ENCODE measurements at regions not wholly inside any gene's neighbourhood (a gene's known extent, or its start where the extent isn't known, plus 50 kb on each side); places are given as distances from the start of the nearest gene placed in this dataset.

DNA sequence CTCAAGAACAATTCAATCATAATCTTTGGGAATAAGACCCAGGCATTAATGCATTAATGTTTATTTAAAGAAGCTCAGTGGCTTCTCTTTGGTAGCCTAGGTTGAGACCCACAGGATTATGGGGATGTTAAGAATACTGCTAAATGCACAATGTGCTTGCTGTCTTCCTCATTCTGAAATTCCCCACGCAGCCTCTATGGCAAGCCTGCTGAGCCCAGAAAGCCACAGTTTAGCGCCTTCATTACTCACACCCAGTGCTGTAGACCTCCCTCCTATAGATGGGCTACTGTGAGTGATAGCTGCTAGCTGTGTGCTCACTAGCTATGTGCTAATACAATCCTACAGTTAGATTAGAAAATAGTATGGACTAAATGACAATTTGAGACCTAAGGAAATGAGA lies 90.6 kb downstream of the TNFSF13B start:
- DNase-seq = no peak

DNA sequence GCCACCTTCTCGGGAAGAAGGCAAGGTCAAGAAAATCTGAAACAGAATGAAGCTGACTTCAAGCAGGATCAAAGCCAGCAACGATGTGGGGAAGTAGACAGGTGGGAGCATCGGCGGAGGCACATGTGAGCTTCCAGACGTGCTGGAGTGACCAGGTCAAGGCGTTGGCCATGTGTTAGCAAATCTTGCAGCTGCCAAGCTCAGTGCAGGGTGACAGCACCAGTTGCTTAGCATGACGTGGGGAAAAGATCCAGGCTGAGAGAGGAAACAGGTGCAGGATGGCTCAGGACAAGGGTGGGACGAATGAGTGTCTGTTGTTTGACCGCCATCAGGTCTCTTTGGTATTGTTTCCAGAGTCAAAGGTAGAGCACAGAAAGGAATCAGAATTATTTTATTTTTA lies 92.3 kb downstream of the TNFSF13B start:
- no peak for DNase-seq

DNA sequence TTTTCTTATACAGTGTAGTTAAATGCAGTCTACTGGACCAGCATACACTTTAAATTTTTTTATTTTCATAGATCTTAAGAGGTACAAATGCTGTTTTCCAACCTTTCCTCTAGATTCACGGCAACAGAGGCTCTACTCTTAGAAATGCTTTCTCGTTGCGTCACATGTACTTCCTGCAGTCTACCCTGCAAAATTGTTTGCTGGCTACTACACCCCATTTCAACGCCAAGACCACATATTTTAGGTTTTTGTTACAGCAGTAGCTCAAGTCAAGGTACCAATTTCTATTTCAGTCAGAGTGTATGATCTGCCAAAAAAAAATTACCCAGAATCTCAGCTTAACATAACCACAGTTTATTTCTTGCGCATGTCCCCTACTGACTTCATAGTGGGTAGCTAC lies 94.1 kb downstream of the TNFSF13B start:
- DNase-seq = no peak

DNA sequence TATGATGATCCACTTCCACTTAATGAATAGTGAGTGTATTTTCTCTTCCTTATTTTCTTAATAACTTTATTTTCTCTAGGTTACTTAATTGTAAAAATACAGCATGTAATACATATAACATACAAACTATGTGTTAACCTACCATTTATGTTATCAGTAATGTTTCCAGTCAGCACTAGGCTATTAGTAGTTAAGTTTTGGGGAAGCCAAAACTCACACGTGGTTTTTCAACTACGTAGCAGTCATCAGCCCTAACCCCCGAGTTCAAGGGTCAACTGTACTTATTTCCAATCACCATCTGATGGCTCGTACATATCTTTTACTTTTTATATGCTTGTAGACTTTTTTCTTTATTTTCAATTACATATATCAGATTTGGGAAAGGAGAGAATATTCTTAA lies 95.7 kb downstream of the TNFSF13B start:
- DNase-seq = no peak

DNA sequence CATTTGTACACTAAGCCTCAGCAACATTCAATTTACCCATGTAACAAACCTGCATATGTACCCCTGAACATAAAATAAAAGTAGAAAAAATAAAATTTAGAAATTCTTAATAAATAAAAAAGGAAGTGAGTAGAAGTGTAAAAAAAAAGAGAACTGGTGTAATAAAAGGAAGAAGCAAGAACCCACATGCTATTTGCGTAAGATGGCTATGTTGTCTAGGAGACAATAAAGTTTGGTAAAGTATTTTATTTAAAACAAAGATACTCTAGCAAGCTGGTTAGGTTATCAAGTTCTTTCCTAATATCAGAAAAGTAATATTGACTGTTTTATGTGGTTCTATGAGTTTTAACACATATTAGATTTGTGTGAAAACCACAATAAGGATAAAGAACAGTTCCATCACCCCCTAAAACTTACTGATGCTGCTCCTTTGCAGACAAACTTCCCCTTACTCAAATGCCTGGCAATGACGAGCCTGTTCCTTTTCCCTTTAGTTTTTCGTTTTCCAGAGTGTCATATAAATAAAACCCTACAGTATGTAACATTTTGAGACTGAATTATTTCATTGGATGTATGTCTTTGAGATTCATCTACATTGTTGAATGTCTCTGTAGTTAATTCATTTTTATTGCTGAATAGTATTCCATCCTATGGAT lies 98.9 kb downstream of the TNFSF13B start:
- DNase-seq = no peak

DNA sequence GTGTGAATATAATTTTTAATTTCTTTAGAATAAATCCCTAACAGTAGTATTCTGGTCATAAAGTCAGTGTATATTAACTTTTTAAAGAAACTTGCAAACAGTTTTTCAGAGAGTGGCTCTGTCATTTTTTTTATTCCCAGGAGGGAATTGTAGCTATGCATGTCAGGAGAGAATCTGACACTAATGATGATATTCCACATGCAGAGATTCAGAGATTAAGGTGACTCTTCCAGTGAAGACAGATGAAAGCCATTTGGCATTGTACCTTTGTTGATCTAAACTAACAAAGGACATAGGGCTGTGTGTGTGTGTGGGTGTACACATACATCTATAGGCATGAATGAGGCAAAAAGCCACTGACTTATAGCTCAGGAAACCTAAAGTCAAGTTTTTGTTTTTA lies 99.9 kb downstream of the TNFSF13B start:
- no peak for DNase-seq

DNA sequence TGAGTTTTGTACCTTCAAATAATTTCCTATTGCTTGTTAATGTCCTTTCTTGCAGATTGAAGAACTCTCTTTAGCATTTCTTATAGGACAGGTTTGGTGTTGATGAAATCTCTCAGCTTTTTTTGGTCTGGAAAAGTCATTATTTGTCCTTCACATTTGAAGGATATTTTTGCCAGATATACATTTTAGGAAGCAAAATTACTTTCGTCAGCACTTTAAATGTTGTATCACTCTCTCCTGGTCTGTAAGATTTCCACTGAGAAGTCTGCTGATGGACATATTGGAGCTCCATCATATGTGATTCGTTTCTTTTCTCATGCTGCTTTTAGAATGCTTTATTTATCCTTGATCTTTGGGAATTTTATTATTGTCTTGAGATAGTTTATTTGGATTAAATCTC lies 105.5 kb downstream of the TNFSF13B start:
- DNase-seq = no peak

DNA sequence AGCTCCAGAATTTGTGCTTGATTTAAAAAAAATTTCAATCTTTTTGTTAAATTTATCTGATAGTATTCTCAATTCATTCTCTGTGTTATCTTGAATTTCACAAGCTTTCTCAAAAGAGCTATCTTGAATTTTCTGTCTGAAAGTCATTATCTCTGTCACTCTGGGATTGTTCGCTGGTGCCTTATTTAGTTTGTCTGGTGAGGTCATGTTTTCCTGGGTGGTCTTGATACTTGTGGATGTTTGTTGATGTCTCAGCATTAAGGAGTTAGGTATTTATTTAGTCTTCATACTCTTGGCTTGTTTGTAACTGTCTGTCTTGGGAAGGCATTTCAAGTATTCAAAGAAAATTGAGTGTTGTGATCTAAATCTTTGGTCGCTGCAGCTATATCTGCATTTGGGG lies 106.3 kb downstream of the TNFSF13B start:
- no peak for DNase-seq

DNA sequence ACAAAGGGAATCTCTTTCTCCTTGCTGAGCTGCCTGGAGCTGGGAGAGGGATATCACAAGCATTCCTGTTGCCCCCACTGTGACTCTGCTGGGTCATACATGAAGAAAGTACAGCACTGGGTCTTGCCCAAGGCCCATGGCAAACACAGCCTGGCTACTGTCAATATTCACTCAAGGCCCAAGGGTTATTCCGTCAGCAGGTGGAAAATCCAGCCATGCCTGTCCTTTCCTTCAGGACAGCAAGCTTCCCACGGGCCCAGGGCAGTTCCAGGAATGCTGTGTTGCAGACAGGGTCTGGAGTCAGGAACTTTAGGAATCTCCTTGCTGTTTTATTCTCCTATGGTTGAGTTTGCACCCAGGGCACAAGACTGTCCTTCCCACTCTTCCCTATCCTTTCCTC lies 106.8 kb downstream of the TNFSF13B start:
- no peak for DNase-seq

DNA sequence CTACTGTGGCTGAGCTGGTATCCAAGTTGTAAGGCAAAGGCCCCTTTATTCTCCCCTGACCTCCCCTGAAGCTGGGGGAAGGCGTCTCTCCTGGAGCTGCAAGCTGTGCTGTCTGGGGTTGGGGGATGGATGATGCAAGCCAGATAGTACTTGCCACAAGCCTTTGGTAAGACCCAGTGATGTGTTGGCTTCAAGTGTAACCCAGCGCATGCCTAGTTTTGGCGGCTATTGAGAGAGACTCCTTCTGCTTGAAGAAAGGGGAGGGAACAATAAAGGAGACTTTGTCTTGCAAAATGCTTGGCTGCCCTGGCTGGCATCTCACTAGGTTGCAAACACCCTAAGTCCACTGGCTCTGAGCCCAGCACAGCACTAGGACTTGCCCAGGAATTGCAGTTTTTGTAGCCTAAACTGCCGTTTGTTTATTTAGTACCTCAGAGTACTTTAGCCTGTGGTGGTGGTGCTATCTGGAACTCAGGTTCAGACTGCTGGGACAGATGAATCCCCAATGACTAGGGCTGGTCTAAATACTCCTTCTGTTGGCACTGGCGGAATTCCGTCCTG lies 108.2 kb downstream of the TNFSF13B start:
- no peak for DNase-seq

DNA sequence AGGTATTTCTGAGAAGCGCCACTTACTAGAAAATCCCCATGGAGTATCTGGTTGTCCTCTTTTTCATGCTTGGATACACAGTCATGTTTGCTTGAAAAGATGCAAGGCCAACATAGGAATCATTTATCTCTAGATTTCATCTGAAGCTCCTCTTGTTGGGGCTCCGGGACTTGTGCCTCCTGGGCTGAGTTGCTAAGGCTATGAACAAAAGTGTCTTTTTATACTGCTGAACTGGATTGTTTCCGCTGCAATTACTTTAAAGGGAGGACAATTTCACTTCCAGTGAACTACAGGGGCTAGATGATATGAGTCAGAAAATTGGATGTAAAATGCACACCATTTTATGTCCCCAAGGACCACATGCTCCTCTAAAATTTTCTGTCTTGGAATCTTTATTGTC lies 114.1 kb downstream of the TNFSF13B start:
- no peak for DNase-seq

DNA sequence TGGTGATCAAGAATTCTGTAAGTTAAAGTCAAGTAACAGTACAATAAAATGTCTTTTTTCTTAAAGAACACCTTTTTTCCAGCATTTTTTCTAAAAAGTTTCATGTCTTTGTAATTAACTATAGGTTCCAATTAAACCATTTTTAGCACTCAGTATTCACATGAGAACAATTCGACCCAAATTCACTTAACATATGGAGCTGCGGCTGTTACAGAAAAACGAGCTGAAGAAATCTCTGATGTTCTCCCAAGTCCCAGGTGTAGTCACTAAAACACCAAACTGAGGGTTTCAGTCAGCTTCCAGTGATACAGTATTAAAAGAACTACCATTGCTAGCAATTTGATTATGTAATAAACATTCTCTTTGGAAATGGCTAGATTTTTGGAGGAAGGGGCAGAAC lies 117.6 kb downstream of the TNFSF13B start:
- DNase-seq = no peak

DNA sequence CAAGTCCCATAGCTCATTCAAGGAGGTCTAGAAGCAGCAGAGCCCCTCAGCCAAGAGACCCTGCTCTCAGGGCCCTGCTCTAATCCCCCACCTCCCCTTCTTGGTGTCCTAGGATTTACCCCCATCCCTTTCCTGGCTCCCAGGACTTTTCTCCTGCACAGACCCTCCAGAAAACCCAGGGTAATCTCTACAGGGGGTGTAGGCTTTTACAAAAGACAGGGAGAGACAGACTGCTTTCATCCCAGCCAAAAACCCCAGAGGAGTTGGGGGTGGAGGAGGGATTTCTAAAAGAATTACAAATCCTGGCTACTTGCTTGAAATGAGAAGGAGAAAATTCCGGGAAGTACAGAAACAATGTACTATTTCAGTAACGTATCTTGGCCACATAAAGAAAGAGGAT lies 133.3 kb downstream of the TNFSF13B start:
- no peak for DNase-seq

DNA sequence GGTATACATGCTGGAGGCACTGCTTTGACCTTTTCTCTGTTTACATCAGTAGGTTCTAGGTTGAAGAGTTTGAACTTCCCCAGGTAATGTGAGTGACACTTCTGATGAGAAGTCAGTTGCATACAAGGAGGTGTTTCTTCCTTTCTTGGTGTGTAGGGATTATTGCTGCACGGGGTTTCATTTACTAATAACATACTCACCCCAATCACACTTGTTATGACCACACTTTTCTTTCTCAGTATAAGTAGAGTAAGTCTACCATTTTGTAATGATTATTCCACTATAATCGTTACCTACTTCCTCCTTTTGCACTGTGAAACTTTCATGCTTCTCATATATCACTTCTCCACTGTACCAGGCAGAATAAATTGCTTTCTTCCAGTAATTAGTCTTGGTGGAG lies 138.0 kb downstream of the TNFSF13B start:
- no peak for DNase-seq

DNA sequence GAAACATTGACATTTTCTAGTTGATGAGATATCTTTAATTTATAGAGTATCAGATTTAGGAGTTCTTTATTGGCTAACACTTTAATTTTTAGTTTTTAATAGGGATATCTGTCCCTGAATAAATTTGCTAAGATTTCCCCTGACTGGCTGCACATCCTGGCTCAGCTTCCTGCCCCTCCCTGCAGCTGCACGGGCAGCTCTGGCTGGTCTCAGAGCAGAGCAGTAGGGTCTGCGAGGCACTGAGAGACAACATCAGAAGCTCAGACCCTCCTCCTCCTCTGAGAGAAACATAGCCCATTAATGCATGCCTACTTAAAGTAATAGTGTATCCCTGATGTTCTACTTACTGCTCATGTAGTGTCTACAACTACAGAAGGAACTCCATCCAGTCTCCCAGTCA lies 139.2 kb downstream of the TNFSF13B start:
- DNase-seq = no peak

DNA sequence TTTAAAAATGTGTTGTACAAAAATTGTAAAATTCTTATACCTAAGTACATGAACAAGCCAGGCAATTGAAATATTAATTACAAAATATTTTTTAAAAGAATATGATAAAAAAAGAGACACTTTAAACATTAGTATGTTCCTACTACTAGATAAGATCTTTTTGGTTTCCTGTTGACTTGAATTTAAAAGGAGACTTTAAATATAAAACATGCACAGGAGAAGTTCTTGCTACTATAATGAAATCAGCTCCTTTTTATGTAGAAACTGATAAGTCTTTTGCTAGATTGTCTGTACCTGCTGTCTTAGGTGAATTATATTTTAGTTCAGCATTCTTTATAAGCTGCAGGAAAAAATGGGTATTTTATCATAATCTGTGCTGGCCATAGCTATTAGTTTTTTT lies 140.2 kb downstream of the TNFSF13B start:
- DNase-seq = no peak

DNA sequence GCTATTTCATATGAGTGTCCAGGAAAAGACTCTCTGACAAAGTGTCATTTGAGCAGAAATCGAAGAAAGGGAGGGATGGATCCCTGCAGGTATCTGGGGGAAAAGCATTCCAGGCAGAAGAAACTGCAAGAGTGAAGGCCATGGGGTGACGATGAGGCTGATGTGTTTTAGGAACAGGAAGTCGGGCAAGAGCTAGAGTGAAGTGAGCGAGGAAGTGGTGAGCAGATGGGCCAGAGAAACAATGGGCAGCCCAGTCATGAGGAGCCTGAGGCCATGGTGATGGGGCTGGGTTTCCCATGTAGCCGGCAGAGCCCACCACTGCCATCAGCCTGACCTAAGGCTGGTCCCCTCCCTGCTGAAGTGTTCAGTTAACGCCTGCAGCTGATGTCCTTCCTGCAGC lies 150.2 kb downstream of the TNFSF13B start:
- DNase-seq = no peak

DNA sequence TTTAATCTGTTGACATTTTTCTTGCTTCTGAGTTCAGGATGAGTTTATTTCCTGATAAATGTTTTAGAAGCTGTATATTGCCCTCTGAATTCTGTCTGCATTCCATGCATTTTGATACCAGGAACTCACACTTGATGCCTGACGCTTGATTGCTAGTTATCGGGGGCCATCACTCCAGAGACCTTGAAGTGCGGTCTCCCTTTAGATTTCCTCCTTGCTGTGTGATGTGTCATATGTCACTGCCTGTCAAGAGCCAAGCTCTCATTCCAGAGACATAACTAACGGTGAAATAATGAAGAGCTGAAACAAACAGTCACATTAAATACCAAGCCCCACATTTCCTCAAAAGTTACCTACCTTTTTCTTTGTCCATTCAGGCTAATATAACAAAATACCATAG lies 155.5 kb downstream of the TNFSF13B start:
- DNase-seq = no peak

DNA sequence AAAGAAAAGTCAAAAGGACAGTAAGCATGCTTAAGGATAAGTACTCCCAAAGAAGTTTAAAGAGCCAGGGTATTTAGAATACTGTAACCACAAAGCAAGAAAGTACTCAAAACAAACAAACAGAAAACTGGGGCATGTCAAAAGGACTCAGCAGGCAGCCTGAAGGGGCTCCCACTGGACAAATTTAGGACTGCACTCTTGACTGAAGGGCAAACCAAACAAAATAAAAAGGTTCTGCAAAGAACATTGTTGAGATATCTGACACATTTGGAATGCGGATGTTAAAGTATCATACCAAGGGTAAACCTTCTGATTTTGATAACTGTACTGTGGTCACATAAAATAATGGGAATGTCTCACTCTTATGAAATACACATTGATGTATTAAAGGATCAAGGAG lies 157.4 kb downstream of the TNFSF13B start:
- DNase-seq = no peak

DNA sequence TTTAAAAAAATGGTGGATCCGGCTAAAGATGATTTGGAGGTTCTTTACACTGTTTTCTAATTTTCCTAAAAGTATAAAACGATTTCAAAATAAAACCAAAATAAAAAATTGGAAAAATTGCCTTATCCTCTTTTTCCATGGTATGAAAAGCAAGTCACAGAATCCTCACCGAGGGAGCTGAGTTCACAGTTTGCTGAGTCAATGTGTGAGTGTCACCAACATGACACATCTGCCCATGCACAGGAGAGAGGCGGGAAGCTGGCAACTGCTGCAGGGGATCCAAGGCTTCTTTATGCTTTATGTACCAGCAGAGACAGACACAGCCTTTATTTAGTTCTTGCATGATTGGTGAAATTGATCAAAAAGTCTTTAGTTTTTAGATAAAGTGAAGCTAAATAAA lies 157.8 kb downstream of the TNFSF13B start:
- DNase-seq = no peak

DNA sequence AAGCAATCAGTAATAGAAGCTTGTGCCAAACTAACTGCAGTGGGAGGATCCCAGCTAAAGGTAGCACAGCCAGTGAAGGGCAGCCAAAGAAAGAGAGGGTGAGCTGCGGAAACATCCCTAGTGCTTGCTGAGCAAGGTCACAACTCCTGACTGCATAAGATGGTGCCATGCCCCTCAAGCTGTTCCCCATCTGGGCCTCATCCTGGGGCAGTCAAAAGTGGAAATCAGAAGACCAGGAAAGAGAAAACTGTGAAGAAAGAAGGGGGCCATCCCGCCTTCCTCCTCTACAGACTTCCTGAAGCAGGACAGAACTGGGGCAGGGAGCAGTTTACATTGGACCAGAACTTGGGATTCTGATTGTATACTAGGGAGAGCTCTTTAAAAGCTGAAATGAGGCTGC lies 159.2 kb downstream of the TNFSF13B start:
- no peak for DNase-seq

DNA sequence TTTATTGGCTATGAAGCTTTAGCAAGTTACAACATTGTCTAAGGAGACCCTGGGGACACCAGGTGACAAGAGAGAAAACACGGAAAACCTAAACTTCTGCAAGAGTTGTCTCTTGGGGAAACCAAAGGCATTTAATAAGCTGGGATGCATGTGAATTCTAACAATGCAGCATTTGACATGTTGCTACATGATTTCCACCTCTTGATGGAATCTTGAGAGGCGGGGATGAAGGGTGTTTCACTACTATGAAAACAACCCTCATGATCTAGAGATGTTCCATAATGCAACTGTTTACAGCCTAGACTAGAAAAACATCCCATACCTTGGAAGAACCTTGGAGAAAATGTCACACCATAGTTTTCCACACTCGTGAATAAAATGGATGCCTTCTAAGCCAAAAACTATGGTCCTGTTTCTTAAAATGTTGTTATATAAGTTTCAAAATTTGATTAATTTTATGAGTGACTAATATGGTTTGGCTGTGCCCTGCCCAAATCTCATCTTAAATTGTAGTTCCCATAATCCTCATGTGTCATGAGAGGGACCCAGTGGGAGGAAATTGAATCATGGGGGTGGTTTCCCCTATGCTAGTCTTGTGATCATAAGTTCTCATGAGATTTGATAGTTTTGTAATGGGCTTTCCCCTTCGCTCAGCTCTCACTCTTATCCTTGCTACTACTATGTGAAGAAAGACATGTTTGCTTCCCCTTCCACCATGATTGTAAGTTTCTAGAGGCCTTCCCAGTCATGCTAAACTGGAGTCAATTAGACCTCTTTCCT lies 164.6 kb downstream of the TNFSF13B start:
- no peak for DNase-seq

DNA sequence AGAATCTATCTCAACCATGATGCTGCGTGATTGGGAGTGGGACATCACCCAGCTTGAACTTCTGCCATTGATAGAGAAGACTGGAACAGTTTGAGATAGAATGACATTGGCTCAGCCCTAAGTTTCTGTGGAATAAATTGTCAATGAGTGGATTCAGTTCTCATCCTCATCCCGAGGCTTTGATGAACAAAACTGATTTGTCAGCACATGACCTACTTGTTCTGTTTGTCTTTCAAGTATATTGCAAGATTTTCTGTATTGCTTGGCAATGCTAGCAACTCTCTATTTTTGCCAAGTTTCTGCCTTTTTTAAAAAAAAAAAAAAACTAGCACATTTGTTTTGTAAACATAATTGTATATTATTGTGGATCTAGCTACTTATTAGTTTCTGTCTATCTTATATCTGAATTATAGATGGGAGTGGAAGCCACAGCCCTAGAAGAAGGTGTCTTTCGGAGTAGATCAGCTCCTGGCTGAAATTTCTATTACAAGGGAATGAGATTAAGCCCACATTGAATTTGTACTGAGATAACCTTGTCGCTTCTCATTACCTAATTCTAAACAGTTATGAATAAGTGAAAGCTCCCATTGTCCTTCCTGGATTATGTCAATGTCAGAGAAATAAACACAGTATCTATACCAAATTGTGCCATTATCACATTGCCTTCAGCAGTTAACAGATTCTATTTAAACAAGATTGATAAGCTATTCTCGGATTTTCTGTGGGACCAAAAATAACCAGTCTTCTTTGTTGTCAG lies 166.1 kb downstream of the TNFSF13B start:
- no peak for DNase-seq

DNA sequence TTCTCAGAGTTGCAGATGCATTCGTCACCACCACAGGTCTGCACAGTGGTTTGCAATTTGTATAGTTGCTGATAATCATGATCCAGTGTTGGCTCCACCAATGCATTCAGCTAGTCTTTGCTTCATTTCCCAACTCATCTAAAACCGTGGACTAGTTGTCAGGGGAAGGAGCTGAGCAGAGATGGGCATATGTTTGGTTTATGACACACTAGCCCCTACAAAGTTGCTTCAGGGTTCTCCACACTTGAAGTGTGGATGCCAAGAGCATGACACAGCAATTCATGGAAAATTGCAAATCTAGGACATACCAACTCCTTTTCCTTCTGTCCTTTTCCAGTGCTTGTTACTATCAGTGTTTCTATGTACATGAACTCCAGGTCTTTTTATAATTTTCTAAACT lies 168.0 kb downstream of the TNFSF13B start:
- no peak for DNase-seq
